ENCODE measurements at regions not wholly inside any gene's neighbourhood (a gene's known extent, or its start where the extent isn't known, plus 50 kb on each side); places are given as distances from the start of the nearest gene placed in this dataset.
A peak's percentile ranks its signal among the peaks of the same experiment; 100 is the strongest.

GRCh38 chr12:42696406-42697149 is 107.0 kb upstream of the PRICKLE1 start:
- TF ChIP-seq YY1 (IDR thresholded peaks at IDR 0.05) (no peak), HNF4A (conservative IDR thresholded peaks at IDR 0.05) (no peak), CTCF (IDR thresholded peaks at IDR 0.05; ENCODE audit: low read depth, low read length, missing input control) (no peak), REST (IDR thresholded peaks at IDR 0.05) (no peak), SP1 (IDR thresholded peaks at IDR 0.05) (no peak), HNF4G (IDR thresholded peaks at IDR 0.05) (no peak), EGR1 (IDR thresholded peaks at IDR 0.05; ENCODE audit: low read depth in 2 of 2) (no peak), MAX (IDR thresholded peaks at IDR 0.05) (no peak), RAD21 (IDR thresholded peaks at IDR 0.05) (no peak), GABPA (IDR thresholded peaks at IDR 0.05 in 1 of 2, conservative IDR thresholded peaks at IDR 0.05 in 1 of 2) (no peak), ATF3 (IDR thresholded peaks at IDR 0.05) (no peak), ZBTB33 (IDR thresholded peaks at IDR 0.05) (no peak), RXRA (IDR thresholded peaks at IDR 0.05) (peak in 1 of 2 donors; percentile 7)

All from liver (tissue), 3 donors.